Ovary (tissue), 7 donors: ENCODE measurements at regions not wholly inside any gene's neighbourhood (a gene's known extent, or its start where the extent isn't known, plus 50 kb on each side); places are given as distances from the start of the nearest gene placed in this dataset.
"Not testable (repeated sequence)": the region's sequence is repeated elsewhere in the genome, so short reads cannot be mapped to it uniquely, and the experiment has no call there.

ENCODE experiments used
- DNase-seq, 5 donors: peaks; one replicate each; pipeline ENCODE4 v3.0.0-alpha.2; 2019 to 2020
- H3K27ac ChIP-seq, 2 donors: fragments of 200-600 bp; one replicate each; pipeline versions ENCODE4 v1.5.1 to v1.8.0; 2019 to 2022
- H3K27me3 ChIP-seq: fragments of 200-600 bp; one replicate; pipeline ENCODE4 v1.8.0; 2022
- H3K36me3 ChIP-seq: fragments of 200-600 bp; sonication (generic); one replicate; pipeline ENCODE4 v1.5.1; 2019
- H3K4me1 ChIP-seq: one replicate; pipeline ENCODE4 v1.8.1; 2013; ENCODE audit warnings: mild to moderate bottlenecking, moderate library complexity; ENCODE audit not compliant: insufficient read depth
- H3K4me3 ChIP-seq: fragments of 200-600 bp; sonication (generic); one replicate; pipeline ENCODE4 v1.5.1; 2017
- H3K9me3 ChIP-seq, 2 donors: fragments of 200-600 bp in 1 of 2; sonication (generic) in 1 of 2; one replicate each; pipeline versions ENCODE4 v1.5.1 to v1.8.1; 2013 to 2019; ENCODE audit warnings: mild to moderate bottlenecking in 1 of 2, moderate library complexity in 1 of 2
- EP300 ChIP-seq: sonication (generic); formaldehyde crosslinking; IDR thresholded peaks from one replicate; pipeline ENCODE4 v1.6.1; 2017; ENCODE audit warnings: antibody characterized with exemption
- POLR2A ChIP-seq: fragments of 450-650 bp; IDR thresholded peaks from one replicate; pipeline ENCODE4 v1.6.1; 2017; ENCODE audit warnings: antibody characterized with exemption, mild to moderate bottlenecking, moderate library complexity
- WGBS, 3 donors: extraction: QIAGEN DNeasy Blood & Tissue Kit in 1 of 3; methylation state at CpG; one replicate each; pipeline versions ENCODE4 v1.1.5 to v1.1.7; 2013 to 2017; 5-methylcytosine and 5-hydroxymethylcytosine counted together
- intact Hi-C, 4 donors: fragments of 100-400 bp; cut with DNase I; formaldehyde crosslinking; loops; one replicate each; pipeline versions ENCODE4 v1.11.0 to v1.15.1; 2022 to 2023
- TF ChIP-seq, protein P1 (sequence below), 3 donors: fragments of 450-650 bp in 2 of 3; fragments of 200-600 bp in 1 of 3; IDR thresholded peaks; one replicate each; pipeline versions ENCODE4 v1.5.1 to v1.8.0; 2016 to 2022; ENCODE audit warnings: antibody characterized with exemption in 3 of 3, mild to moderate bottlenecking in 1 of 3
- donor health status: DM: no; HTN: no; CAD: no; lungs with moderate emphysema.
- donor health status: DM: no; HTN: no; CAD: no.
- donor health status: Bipolar disorder and iron deficiency.
- donor health status: DM: no; HTN: no; CAD: no.
- donor health status: DM: yes; HTN: yes; CAD: no.

- no peaks in the 10 kb centered on the region for H3K9me3 ChIP-seq
- H3K27me3 ChIP-seq: no peaks in the 10 kb centered on the region
- no peak overlapping the region for H3K27ac ChIP-seq
- no peak for DNase-seq
- no peak for TF ChIP-seq POLR2A
- TF ChIP-seq, protein P1, sequence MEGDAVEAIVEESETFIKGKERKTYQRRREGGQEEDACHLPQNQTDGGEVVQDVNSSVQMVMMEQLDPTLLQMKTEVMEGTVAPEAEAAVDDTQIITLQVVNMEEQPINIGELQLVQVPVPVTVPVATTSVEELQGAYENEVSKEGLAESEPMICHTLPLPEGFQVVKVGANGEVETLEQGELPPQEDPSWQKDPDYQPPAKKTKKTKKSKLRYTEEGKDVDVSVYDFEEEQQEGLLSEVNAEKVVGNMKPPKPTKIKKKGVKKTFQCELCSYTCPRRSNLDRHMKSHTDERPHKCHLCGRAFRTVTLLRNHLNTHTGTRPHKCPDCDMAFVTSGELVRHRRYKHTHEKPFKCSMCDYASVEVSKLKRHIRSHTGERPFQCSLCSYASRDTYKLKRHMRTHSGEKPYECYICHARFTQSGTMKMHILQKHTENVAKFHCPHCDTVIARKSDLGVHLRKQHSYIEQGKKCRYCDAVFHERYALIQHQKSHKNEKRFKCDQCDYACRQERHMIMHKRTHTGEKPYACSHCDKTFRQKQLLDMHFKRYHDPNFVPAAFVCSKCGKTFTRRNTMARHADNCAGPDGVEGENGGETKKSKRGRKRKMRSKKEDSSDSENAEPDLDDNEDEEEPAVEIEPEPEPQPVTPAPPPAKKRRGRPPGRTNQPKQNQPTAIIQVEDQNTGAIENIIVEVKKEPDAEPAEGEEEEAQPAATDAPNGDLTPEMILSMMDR (IDR thresholded peaks at IDR 0.05): no peak
- TF ChIP-seq EP300: no peak
- 91 to 94% (median 93%) methylated on average over 2 of the region's 2 CpGs for WGBS, 3 donors
- H3K36me3 ChIP-seq: no peaks in the 10 kb centered on the region
- H3K4me1 ChIP-seq: no peaks in the 10 kb centered on the region
- intact Hi-C loops: loop anchor here in 1 of 4 donors (5.0 kb wide), 1 partner anchor 522 kb away; no protein-coding TSS in a partner anchor
- no peak overlapping the region for H3K4me3 ChIP-seq
These were observed 257.7 kb downstream of the ANKRD50 start for GRCh38 chr4:124454772-124455270.

- TF ChIP-seq, protein P1 (IDR thresholded peaks at IDR 0.05): no peak
- TF ChIP-seq EP300 (no peak), POLR2A (no peak)
- WGBS, 3 donors: 93 to 96% (median 95%) methylated on average over 3 of the region's 3 CpGs
- H3K27ac ChIP-seq: no peak overlapping the region
- H3K4me1 ChIP-seq: no peaks in the 10 kb centered on the region
- no peaks in the 10 kb centered on the region for H3K9me3 ChIP-seq
- no peaks in the 10 kb centered on the region for H3K27me3 ChIP-seq
- no peaks in the 10 kb centered on the region for H3K36me3 ChIP-seq
- intact Hi-C loops: loop anchor here in 1 of 4 donors (5.0 kb wide), 1 partner anchor 522 kb away; no protein-coding TSS in a partner anchor
- no peak for DNase-seq
- H3K4me3 ChIP-seq: no peak overlapping the region
These were observed 256.9 kb downstream of the ANKRD50 start for GRCh38 chr4:124455671-124456070.

- Histone ChIP-seq H3K36me3 (no peaks in the 10 kb centered on the region), H3K9me3 (no peaks in the 10 kb centered on the region), H3K4me1 (no peaks in the 10 kb centered on the region), H3K27ac (no peak overlapping the region), H3K4me3 (no peak overlapping the region), H3K27me3 (no peaks in the 10 kb centered on the region)
- DNase-seq: no peak
- TF ChIP-seq, protein P1 (IDR thresholded peaks at IDR 0.05): no peak
- TF ChIP-seq POLR2A: no peak
- TF ChIP-seq EP300: no peak
- WGBS, 3 donors: 45 to 52% (median 49%) methylated on average over 3 of the region's 3 CpGs
- intact Hi-C loops: loop anchor here in 1 of 4 donors (5.0 kb wide), 1 partner anchor 518 kb away; no protein-coding TSS in a partner anchor
These were observed 253.2 kb downstream of the ANKRD50 start for GRCh38 chr4:124459196-124459940.

DNA sequence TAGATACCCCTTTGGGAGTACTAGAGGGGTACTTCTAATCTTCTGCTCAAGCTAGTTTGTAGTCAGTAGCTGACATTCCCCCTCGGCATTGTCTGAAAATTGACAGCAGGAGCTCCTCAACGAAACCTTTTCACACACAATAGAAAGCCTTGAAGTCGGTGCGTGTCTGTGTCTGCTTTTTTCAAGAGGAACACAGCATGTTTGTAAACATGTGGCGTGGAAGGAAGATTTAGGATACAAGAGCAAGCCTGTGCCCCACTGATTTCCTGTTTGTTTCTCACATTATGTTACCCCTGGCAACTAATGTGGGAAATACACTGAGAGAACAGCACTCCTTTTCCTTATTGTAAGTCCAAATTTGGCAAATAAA lies 252.6 kb downstream of the ANKRD50 start:
- no peaks in the 10 kb centered on the region for H3K9me3 ChIP-seq
- no peak overlapping the region for H3K27ac ChIP-seq
- no peak for DNase-seq
- H3K4me1 ChIP-seq: no peaks in the 10 kb centered on the region
- intact Hi-C loops: loop anchor here in 1 of 4 donors (5.0 kb wide), 1 partner anchor 517 kb away; no protein-coding TSS in a partner anchor
- H3K27me3 ChIP-seq: no peaks in the 10 kb centered on the region
- H3K4me3 ChIP-seq: no peak overlapping the region
- 5 to 7% (median 6%) methylated on average over 5 of the region's 5 CpGs for WGBS, 3 donors
- H3K36me3 ChIP-seq: no peaks in the 10 kb centered on the region
- TF ChIP-seq EP300: no peak
- no peak for TF ChIP-seq POLR2A
- TF ChIP-seq, protein P1 (IDR thresholded peaks at IDR 0.05): no peak

DNA sequence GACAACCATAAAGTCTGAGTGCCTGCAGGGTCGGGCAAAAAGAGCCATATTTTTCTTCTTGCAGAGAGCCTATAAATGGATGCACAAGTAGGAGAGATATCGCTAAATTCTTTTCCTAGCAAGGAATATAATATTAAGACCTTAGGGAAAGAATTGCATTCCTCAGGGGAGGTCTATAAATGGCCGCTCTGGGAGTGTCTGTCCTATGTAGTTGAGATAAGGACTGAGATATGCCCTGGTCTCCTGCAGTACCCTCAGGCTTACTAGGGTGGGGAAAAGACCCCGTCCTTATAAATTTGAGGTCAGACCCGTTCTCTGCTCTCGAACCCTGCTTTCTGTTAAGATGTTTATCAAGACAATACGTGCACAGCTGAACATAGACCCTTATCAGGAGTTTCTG lies 250.9 kb downstream of the ANKRD50 start:
- intact Hi-C loops, H3K36me3 ChIP-seq, DNase-seq, H3K27me3 ChIP-seq, H3K9me3 ChIP-seq, H3K27ac ChIP-seq, H3K4me3 ChIP-seq, H3K4me1 ChIP-seq: not testable (repeated sequence)
- WGBS, 3 donors: 96 to 97% (median 96%) methylated on average over 7 of the region's 7 CpGs
